ENCODE measurements at regions not wholly inside any gene's neighbourhood (a gene's known extent, or its start where the extent isn't known, plus 50 kb on each side); places are given as distances from the start of the nearest gene placed in this dataset.

DNA sequence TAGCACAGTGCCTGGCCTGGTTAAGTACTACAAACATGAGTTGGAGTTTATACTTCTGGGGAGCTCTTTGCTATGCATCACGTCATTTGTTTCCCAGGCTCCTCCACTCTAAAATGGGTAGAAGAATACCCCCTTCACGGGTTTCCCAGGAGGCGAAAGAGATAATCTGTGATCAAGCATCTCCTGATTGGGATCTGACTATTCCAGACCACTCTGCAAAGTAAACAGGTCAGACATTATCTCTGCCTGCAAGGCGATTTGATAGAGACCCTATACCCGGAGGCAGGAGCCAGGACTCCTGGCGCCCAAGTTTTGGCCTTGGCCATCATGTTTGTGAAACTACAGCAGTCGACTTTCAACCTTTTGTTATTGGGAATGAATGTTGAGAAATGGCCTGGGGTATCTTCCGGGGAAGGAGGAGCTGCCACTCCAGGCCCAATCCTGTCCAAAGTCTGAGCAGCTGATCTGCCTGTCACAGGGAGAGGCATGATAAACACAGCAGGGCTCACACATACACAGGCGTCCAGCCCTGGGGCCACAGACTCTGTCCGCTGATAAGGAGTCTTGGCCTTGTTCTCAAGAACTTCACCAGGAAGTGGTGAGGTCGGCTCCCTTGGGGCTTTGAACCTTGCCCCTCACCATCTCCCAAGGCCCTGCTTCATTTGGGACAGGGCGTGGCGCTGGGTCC lies 199.9 kb downstream of the MAF start:
- DNase-seq (ENCODE audit: low spot score) (no peak), ATAC-seq (ENCODE audit: low FRiP score) (no peak)
- TF ChIP-seq, protein P1, sequence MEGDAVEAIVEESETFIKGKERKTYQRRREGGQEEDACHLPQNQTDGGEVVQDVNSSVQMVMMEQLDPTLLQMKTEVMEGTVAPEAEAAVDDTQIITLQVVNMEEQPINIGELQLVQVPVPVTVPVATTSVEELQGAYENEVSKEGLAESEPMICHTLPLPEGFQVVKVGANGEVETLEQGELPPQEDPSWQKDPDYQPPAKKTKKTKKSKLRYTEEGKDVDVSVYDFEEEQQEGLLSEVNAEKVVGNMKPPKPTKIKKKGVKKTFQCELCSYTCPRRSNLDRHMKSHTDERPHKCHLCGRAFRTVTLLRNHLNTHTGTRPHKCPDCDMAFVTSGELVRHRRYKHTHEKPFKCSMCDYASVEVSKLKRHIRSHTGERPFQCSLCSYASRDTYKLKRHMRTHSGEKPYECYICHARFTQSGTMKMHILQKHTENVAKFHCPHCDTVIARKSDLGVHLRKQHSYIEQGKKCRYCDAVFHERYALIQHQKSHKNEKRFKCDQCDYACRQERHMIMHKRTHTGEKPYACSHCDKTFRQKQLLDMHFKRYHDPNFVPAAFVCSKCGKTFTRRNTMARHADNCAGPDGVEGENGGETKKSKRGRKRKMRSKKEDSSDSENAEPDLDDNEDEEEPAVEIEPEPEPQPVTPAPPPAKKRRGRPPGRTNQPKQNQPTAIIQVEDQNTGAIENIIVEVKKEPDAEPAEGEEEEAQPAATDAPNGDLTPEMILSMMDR (IDR thresholded peaks at IDR 0.05) = no peak

DNA sequence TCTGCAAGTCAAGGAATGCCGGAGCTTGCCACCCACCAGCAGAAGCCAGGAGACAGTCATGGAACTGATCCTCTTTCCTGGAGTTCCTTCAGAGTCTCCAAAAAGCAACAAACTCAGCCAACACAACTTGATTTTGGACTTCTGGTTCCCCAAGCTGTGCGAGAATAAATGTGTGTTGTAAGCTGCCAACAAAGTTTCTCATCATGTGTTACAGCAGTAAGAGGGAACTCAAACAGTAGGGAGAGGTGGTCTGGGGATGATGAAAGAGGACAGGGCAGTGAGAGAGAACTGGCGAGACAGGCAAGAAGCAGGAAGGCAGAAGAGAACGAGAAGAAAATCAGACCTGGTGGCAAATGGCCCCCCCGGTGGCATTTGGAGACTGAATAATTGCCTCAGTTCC lies 204.9 kb downstream of the MAF start:
- TF ChIP-seq, protein P1 (IDR thresholded peaks at IDR 0.05) = no peak
- no peak for ATAC-seq (ENCODE audit: low FRiP score)
- DNase-seq (ENCODE audit: low spot score) = no peak

DNA sequence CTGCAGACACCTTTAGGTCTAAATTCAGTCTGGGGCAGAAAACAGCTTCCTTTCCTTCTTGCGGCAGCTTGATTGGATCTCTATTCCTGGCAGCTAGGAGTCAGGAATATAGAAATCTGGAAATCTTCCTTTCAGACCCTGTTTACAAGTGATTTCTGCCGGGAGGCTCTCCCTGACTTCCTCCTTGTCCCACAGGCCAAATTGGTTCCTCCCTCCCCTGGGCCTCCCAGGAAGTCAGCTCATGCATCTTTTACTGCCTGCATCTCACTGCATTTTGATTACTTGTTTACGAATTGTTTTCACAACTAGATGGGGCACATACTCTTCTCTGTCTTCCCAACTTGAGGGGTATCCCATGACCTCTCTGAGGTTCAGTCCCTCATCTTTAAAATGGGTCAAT lies 206.3 kb downstream of the MAF start:
- TF ChIP-seq, protein P1 (IDR thresholded peaks at IDR 0.05) = no peak
- ATAC-seq (ENCODE audit: low FRiP score) (no peak), DNase-seq (ENCODE audit: low spot score) (no peak)

DNA sequence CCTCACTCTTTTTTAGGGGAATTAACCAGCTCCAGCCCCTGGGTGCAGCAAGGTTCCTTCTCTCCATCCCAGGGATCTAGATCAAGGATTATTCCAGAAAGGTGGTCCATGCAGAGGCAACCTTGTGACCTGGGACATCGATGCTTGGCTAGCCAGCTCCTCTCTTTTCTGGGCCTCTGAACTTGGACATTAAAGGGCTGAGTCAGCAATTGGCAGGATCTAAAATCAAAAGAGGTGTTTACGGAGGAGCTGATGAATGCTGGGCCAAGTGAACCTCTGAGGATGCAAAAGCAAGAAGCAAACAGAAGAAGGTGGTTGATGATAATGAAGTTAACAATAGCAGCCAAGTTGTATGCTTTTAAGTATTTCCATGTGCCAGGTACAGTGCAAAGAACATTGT lies 207.0 kb downstream of the MAF start:
- TF ChIP-seq, protein P1 (IDR thresholded peaks at IDR 0.05) = no peak

DNA sequence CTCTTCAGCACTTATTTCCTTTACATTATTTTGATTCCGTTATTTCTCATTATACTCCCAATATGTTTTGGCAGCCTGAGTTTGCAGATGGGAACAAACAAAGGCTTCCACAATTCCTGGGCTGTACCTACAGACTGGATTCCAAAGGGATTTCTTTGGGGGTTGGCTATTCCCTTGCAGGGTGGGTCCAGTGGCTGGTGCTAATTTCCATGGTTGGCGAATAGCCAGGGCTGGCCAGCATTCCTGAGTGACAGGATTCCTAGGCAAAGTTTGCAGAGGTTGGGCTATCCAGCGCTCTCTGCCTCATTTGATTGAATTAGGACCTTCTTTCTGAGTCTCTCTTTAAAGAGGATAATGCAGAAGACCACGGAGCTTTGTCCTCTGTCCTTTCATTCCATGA lies 207.4 kb downstream of the MAF start:
- no peak for DNase-seq (ENCODE audit: low spot score)
- no peak for ATAC-seq (ENCODE audit: low FRiP score)
- TF ChIP-seq, protein P1 (IDR thresholded peaks at IDR 0.05) = no peak

More for the DNA sequence above, 207.0 kb downstream of the MAF start:
- ATAC-seq (ENCODE audit: low FRiP score) = no peak
- DNase-seq (ENCODE audit: low spot score) = no peak

DNA sequence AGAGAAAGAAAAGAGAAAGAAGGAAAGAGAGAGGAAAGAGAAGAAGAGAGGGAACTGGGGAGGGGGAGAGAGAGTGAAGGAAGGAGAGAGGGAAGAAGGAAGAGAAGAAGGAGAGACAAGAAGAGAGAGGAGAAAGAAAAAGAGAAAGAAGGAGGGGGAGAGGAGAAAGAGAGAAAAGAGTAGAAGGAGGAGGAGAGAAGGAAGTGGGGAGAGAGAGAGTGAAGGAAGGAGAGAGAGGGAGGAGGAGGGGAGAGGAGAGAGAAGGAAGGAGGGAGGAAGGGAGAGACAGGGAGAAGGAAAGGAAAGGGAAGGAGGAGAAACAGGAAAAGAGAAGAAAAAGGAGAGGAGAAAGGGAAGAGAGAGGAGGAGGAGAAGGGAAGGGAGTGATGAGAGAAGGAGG lies 208.5 kb downstream of the MAF start:
- TF ChIP-seq, protein P1 (IDR thresholded peaks at IDR 0.05) = no peak
- ATAC-seq (ENCODE audit: low FRiP score) = no peak
- no peak for DNase-seq (ENCODE audit: low spot score)

DNA sequence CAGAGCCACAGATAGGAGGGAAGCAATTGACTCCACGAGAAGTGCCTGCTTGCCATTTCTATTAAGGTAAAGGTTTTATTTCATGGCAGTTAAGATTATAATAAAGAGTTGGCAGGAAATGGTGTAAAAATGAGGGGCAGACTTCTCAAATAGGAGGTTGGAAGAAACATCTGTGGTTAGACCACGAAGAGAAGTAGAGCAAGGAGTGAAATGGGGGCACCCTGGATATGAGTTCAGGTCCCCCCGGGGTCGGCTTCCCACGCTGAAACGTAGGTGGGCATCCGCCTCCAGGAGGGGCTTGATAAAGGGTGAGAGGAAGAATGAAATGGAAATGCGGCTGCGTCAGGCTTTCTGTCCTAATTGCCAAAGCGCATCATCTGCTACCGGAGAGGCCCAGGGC lies 209.1 kb downstream of the MAF start:
- ATAC-seq (ENCODE audit: low FRiP score) (no peak), DNase-seq (ENCODE audit: low spot score) (no peak)

More for the DNA sequence above, 209.1 kb downstream of the MAF start:
- TF ChIP-seq, protein P1 (IDR thresholded peaks at IDR 0.05) = no peak
